CD4-positive, alpha-beta T cell (primary cell): ENCODE measurements at regions not wholly inside any gene's neighbourhood (a gene's known extent, or its start where the extent isn't known, plus 50 kb on each side); places are given as distances from the start of the nearest gene placed in this dataset.
"Not testable (repeated sequence)": the region's sequence is repeated elsewhere in the genome, so short reads cannot be mapped to it uniquely, and the experiment has no call there.

Experiments
- ATAC-seq: fragments of 200-7000 bp; cut with Tn5 transposase; one replicate; pipeline ENCODE4 v1.10.0; 2022; ENCODE audit warnings: mild to moderate bottlenecking; ENCODE audit not compliant: poor library complexity
- CTCF ChIA-PET: fragments of 350-600 bp; sonication (Branson Sonifier 250); formaldehyde crosslinking; loops from one replicate; lab custom pipeline; 2021; ENCODE audit warnings: antibody characterized with exemption, inconsistent platforms; lab: Charles Lee
- POLR2A ChIA-PET: fragments of 350-600 bp; sonication (Branson Sonifier 250); formaldehyde crosslinking; loops from one replicate; lab custom pipeline; 2021; ENCODE audit warnings: antibody characterized with exemption, inconsistent platforms; lab: Charles Lee
- DNase-seq, 14 experiments: peaks; one replicate each; pipeline ENCODE4 v3.0.0-alpha.2; 2013 to 2020; ENCODE audit warnings: mixed read lengths in 2 of 14
- H3K27ac ChIP-seq, 2 donors: one replicate each; pipeline versions ENCODE4 v1.5.1 to v1.7.0; 2013; ENCODE audit warnings: low read length in 2 of 2, low read depth in 1 of 2, mild to moderate bottlenecking in 1 of 2
- H3K27me3 ChIP-seq, 2 experiments: 1 replicate in 1 of 2; 2 replicates in 1 of 2; pipeline versions ENCODE4 v1.6.1 to v1.7.0; 2013; ENCODE audit warnings: low read length in 2 of 2, control low read depth in 1 of 2, mild to moderate bottlenecking in 1 of 2, moderate library complexity in 1 of 2; ENCODE audit not compliant: insufficient read depth in 2 of 2, control insufficient read depth in 1 of 2
- H3K36me3 ChIP-seq: one replicate; pipeline ENCODE4 v1.6.1; 2013; ENCODE audit warnings: low read length, control low read depth; ENCODE audit not compliant: insufficient read depth
- H3K4me1 ChIP-seq: one replicate; pipeline ENCODE4 v1.6.1; 2013; ENCODE audit warnings: low read length, control low read depth; ENCODE audit not compliant: insufficient read depth
- H3K4me3 ChIP-seq: one replicate; pipeline ENCODE4 v1.5.1; 2013; ENCODE audit warnings: mild to moderate bottlenecking, low read length, moderate library complexity
- H3K9me3 ChIP-seq, 2 experiments: 1 replicate in 1 of 2; 2 replicates in 1 of 2; pipeline versions ENCODE4 v1.6.1 to v1.7.0; 2013; ENCODE audit warnings: low read length in 2 of 2, mild to moderate bottlenecking in 2 of 2, control low read depth in 1 of 2, moderate library complexity in 1 of 2; ENCODE audit not compliant: control insufficient read depth in 1 of 2, insufficient read depth in 1 of 2
- H3K27ac Mint-ChIP-seq: one replicate; pipeline ENCODE4 v1.8.0; 2020; ENCODE audit warnings: mixed read lengths
- H3K27me3 Mint-ChIP-seq: one replicate; pipeline ENCODE4 v1.8.0; 2021; ENCODE audit warnings: mixed read lengths
- H3K36me3 Mint-ChIP-seq: one replicate; pipeline ENCODE4 v1.8.0; 2021; ENCODE audit warnings: low read depth, mixed read lengths
- H3K4me1 Mint-ChIP-seq: one replicate; pipeline ENCODE4 v1.8.0; 2021; ENCODE audit warnings: low read depth, mixed read lengths
- H3K4me3 Mint-ChIP-seq: one replicate; pipeline ENCODE4 v1.8.0; 2020; ENCODE audit warnings: mild to moderate bottlenecking, mixed read lengths
- H3K9me3 Mint-ChIP-seq: one replicate; pipeline ENCODE4 v1.8.0; 2020; ENCODE audit warnings: mixed read lengths
- intact Hi-C, 2 experiments: fragments of 100-400 bp; cut with DNase I in 1 of 2; cut with micrococcal nuclease in 1 of 2; formaldehyde crosslinking; loops; one replicate each; pipeline versions ENCODE4 v1.15.1 to v1.9.0; 2023 to 2025; cut with DNase I, micrococcal nuclease
- TF ChIP-seq, protein P1 (sequence below): fragments of 200-600 bp; IDR thresholded peaks from one replicate; pipeline ENCODE4 v1.8.0; 2022; ENCODE audit warnings: antibody characterized with exemption, mild to moderate bottlenecking

- H3K9me3 Mint-ChIP-seq: peaks cover 12% of the 10 kb centered on the region
- Histone ChIP-seq H3K4me3 (no peak overlapping the region), H3K9me3 (peaks cover 0 to 5% of the 10 kb centered on the region in 2 experiments), H3K27ac (no peak overlapping the region), H3K27me3 (no peaks in the 10 kb centered on the region), H3K36me3 (no peaks in the 10 kb centered on the region), H3K4me1 (no peaks in the 10 kb centered on the region)
- H3K27me3 Mint-ChIP-seq: no peaks in the 10 kb centered on the region
- TF ChIP-seq, protein P1, sequence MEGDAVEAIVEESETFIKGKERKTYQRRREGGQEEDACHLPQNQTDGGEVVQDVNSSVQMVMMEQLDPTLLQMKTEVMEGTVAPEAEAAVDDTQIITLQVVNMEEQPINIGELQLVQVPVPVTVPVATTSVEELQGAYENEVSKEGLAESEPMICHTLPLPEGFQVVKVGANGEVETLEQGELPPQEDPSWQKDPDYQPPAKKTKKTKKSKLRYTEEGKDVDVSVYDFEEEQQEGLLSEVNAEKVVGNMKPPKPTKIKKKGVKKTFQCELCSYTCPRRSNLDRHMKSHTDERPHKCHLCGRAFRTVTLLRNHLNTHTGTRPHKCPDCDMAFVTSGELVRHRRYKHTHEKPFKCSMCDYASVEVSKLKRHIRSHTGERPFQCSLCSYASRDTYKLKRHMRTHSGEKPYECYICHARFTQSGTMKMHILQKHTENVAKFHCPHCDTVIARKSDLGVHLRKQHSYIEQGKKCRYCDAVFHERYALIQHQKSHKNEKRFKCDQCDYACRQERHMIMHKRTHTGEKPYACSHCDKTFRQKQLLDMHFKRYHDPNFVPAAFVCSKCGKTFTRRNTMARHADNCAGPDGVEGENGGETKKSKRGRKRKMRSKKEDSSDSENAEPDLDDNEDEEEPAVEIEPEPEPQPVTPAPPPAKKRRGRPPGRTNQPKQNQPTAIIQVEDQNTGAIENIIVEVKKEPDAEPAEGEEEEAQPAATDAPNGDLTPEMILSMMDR: no peak
- no peak overlapping the region for H3K27ac Mint-ChIP-seq
- POLR2A ChIA-PET: no interaction called here
- DNase-seq (no peak), ATAC-seq (no peak)
- CTCF ChIA-PET: no interaction called here
- no peak overlapping the region for H3K4me3 Mint-ChIP-seq
- H3K4me1 Mint-ChIP-seq: no peaks in the 10 kb centered on the region
- no peaks in the 10 kb centered on the region for H3K36me3 Mint-ChIP-seq
- intact Hi-C loops: no loop called here
Observed at GRCh38 chr10:37003126-37003525, 122.3 kb upstream of the ANKRD30A start.

DNA sequence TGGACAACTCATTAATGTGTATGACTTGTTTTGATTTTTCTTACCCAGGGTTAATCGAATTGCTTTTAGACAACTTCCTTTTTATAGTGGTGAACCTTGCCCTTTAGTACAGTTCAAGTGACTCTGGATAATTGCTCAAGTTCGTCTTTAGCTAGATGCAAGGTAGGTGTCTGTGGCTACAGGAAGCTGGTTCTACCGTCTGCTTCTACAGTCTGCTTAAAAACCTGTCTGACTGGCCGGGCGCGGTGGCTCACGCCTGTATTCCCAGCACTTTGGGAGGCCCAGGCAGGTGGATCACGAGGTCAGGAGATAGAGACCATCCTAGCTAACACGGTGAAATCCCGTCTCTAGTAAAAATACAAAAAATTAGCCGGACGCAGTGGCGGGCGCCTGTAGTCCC lies 129.6 kb upstream of the ANKRD30A start:
- H3K4me1 Mint-ChIP-seq, H3K27me3 Mint-ChIP-seq, H3K4me1 ChIP-seq, ATAC-seq, H3K27me3 ChIP-seq, intact Hi-C loops, H3K9me3 ChIP-seq, H3K9me3 Mint-ChIP-seq, H3K36me3 ChIP-seq, H3K27ac Mint-ChIP-seq, H3K4me3 Mint-ChIP-seq, POLR2A ChIA-PET, CTCF ChIA-PET, H3K36me3 Mint-ChIP-seq, DNase-seq, H3K27ac ChIP-seq, H3K4me3 ChIP-seq: not testable (repeated sequence)

DNA sequence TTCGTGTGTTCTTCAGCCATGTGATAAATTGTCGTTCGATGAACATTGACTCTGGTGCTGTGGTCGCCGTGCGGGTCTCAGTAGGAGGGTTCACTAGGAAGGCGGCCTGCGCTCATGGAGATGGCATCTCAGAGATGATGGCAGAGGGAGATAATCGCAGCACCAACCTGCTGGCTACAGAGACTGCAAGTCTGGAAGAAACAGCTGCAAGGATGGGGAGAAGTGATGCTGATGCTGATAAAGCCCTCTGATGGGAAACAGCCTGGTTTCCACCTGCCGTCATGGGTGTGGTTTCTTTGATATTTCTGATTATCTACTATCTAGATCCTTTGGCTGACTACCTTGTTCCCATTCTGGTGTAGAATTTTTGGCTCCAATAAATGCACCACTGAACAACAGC lies 130.5 kb upstream of the ANKRD30A start:
- ATAC-seq: no peak
- POLR2A ChIA-PET: no interaction called here
- no peaks in the 10 kb centered on the region for H3K27me3 ChIP-seq
- H3K4me3 ChIP-seq: no peak overlapping the region
- H3K4me1 Mint-ChIP-seq: no peaks in the 10 kb centered on the region
- no peaks in the 10 kb centered on the region for H3K36me3 ChIP-seq
- intact Hi-C loops: no loop called here
- H3K36me3 Mint-ChIP-seq: no peaks in the 10 kb centered on the region
- peaks cover 0 to 6% of the 10 kb centered on the region in 2 experiments for H3K9me3 ChIP-seq
- no peak overlapping the region for H3K27ac ChIP-seq
- H3K27me3 Mint-ChIP-seq: no peaks in the 10 kb centered on the region
- peaks cover 8% of the 10 kb centered on the region for H3K9me3 Mint-ChIP-seq
- CTCF ChIA-PET: no interaction called here
- H3K4me1 ChIP-seq: no peaks in the 10 kb centered on the region
- H3K27ac Mint-ChIP-seq: no peak overlapping the region
- no peak for DNase-seq
- TF ChIP-seq, protein P1: no peak
- no peak overlapping the region for H3K4me3 Mint-ChIP-seq

DNA sequence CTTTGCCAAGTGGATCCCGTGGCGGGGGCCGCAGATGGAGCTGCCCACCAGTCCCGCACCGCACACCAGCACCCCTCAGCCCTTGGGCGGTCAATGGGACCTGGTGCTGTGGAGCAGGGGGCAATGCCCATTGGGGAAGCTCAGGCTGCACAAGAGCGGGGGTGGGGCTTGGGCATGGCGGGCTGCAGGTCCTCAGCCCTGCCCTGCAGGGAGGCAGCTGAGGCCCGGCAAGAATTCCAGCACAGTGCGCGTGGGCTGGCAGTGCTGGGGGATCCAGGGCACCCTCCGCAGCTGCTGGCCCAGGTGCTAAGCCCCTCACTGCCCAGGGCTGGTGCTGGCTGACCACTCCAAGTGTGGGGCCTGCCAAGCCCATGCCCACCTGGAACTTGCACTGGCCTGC lies 136.2 kb upstream of the ANKRD30A start:
- H3K4me1 Mint-ChIP-seq: no peaks in the 10 kb centered on the region
- DNase-seq: peak in 1 of 14 experiments; percentile 4
- POLR2A ChIA-PET: no interaction called here

More for the DNA sequence above, 136.2 kb upstream of the ANKRD30A start:
- Histone ChIP-seq H3K27me3 (no peaks in the 10 kb centered on the region), H3K36me3 (no peaks in the 10 kb centered on the region), H3K27ac (no peak overlapping the region), H3K4me3 (no peak overlapping the region), H3K4me1 (no peaks in the 10 kb centered on the region), H3K9me3 (peaks cover 0 to 9% of the 10 kb centered on the region in 2 experiments)
- no peaks in the 10 kb centered on the region for H3K36me3 Mint-ChIP-seq
- CTCF ChIA-PET: no interaction called here
- no peaks in the 10 kb centered on the region for H3K27me3 Mint-ChIP-seq
- H3K9me3 Mint-ChIP-seq: peaks cover 14% of the 10 kb centered on the region
- no peak overlapping the region for H3K4me3 Mint-ChIP-seq
- intact Hi-C loops: no loop called here
- TF ChIP-seq, protein P1: no peak
- no peak overlapping the region for H3K27ac Mint-ChIP-seq
- no peak for ATAC-seq
